HG03565 (cell line): ENCODE measurements at regions not wholly inside any gene's neighbourhood (a gene's known extent, or its start where the extent isn't known, plus 50 kb on each side); places are given as distances from the start of the nearest gene placed in this dataset.

Source experiments
- ATAC-seq: cut with Tn5 transposase; IDR thresholded peaks from one replicate; pipeline ENCODE4 v1.9.1; 2021; ENCODE audit warnings: mild to moderate bottlenecking, moderate library complexity; ENCODE audit not compliant: unreplicated experiment

DNA sequence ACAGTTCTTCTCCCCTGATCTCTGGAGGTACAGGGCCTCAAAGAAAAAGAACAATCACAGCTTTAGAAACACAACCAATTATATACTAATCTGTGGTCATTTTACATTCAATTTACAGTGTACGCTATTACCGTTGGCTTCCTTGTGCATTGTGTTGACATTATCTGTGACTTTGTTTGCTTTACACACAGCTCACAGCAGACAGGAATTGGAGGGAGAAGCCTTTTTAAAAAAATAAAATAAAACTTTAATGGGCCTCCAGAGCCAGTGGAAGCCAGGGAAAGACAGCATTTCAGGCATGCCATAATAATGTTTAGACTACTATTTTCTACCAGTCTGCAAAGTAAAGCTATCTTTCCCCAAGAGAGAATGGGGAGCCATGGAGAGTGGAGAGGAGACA, 179.0 kb upstream of the ADO start:
- no peak for ATAC-seq

- ATAC-seq: no peak
Observed at GRCh38 chr10:62626079-62626478, 178.4 kb upstream of the ADO start.

GRCh38 chr10:62626817-62627216, 177.7 kb upstream of the ADO start:
- no peak for ATAC-seq

- ATAC-seq: no peak
Observed at GRCh38 chr10:62627983-62628382, 176.5 kb upstream of the ADO start.

DNA sequence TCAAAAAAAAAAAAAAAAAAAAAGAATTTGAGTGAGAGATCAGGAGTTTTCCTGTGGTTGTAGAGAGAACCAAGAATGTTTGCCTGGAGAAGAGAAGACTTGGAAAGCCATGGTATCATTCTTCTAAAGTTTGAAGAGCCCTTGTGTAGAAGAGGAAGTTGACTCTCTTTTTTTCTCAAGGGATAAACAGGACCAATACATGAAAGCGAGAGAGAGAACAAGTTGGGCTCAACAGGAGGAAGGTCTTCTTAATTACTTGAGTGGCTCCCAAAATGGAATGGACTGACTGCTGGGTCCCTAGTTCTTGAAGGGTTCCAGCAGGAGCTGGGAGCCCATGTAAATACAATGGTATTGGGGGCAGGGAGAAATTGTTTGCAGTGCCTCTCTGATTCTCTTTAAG, 173.3 kb upstream of the ADO start:
- no peak for ATAC-seq

- peak; percentile 63 for ATAC-seq
Observed at GRCh38 chr10:62632071-62632809, 172.3 kb upstream of the ADO start.

- no peak for ATAC-seq
Observed at GRCh38 chr10:62633976-62634375, 170.5 kb upstream of the ADO start.

DNA sequence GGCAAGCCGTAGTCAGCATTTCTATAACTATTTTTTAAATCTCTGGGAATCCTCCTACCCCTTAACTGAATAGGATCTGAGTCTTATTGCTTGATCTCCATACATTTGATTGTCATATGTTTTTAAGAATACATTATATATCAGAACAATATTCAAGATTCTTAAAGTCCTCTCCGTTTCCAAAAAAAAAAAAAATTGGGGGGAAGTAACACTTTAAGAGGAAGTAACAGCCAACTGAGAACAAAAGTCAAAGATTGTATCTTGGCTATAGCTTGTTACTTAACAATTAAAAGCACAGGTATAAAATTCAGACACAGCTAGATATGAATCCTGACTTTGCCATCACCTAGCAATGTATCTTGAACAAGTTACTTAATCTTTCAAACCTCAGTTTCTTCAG, 169.9 kb upstream of the ADO start:
- no peak for ATAC-seq

DNA sequence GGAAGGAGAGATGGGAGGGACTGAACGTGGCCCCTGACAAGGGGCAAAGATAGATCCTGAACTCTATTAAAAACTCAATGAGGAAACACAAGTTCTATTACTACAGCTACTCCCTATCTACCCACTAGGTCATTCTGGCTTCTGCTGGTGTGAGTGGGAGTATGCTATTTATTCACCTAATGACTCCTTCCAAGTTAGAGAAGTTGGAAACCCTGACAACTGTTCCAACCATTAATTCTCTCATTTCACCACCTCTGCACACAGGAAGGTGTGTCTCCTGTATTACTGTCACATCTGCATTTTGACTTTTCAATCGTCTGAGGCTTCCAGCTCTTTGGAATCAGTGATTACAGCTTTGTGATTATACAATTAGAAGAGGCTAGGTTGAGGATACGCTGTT, 169.4 kb upstream of the ADO start:
- no peak for ATAC-seq

GRCh38 chr10:62636825-62637248, 167.7 kb upstream of the ADO start:
- no peak for ATAC-seq

GRCh38 chr10:62637249-62638061, 167.1 kb upstream of the ADO start:
- ATAC-seq: peak; percentile 45

GRCh38 chr10:62638062-62638477, 166.4 kb upstream of the ADO start:
- no peak for ATAC-seq

- no peak for ATAC-seq
Observed at GRCh38 chr10:62639144-62639543, 165.4 kb upstream of the ADO start.

- ATAC-seq: no peak
Observed at GRCh38 chr10:62640411-62640810, 164.1 kb upstream of the ADO start.

DNA sequence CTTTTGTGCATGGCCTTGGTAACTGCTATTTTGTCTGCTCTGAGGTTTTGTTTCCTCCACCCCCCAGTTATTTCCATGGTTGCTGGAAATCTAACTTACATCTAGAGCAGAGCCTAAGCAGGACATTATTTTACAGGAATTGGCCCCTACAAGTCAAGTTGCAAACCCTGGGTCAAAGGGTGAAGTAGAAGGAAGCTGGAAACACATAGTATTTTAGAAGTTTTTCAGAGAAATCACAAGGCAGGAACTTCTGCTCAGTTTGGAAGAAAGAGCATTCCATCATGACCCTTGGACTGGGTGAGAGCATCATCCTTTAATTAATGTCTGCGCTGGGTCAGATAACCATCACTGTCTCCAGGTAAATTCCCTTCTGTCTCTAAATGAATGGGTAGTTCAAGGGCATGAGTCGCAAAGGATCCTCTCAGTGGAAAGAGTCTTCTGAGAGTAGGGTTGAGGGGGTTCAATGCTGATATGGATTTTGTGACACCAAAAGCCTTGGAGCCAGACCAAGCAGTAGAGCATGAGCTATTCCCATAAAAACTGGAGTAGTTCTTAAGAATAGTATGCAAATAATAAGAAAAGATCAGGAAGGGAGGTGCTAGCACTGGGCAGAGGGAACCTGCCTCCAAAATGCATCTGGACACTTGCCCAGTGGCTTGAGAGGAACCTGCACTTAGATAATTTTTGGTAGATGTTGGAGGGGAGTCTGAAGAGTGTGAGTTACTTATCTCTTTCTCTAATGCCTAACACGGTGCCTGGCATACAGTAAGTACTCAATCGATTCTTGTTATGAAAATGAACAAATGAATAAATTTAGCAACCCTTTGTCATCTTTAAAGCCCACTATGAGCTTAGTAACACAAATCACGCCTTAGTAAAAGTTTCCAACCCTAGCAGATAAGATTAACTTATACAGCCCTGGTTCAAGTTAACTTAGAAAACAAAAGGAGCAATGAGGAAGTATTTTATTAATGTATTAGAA, 160.6 kb upstream of the ADO start:
- ATAC-seq: no peak

GRCh38 chr10:62647375-62648092, 157.0 kb upstream of the ADO start:
- no peak for ATAC-seq

DNA sequence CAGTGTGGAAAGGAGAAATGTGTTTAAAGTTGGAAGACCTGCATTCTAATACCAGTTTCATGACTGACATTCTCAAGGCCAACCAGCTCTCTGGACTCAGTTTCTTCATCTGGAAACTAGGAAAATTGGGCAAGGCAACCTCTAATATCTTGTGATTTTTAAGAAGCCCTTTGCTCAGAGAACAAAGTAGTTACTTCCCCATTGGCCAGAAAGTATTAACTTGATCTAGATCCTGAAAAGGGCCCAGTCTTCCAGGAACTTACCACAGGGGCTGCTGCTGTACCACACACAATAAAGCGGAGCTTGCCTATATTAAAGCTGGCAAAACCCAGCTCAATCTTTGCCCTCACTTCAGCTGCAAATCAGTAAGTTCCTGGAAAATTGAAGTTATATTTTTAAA, 155.6 kb upstream of the ADO start:
- no peak for ATAC-seq

DNA sequence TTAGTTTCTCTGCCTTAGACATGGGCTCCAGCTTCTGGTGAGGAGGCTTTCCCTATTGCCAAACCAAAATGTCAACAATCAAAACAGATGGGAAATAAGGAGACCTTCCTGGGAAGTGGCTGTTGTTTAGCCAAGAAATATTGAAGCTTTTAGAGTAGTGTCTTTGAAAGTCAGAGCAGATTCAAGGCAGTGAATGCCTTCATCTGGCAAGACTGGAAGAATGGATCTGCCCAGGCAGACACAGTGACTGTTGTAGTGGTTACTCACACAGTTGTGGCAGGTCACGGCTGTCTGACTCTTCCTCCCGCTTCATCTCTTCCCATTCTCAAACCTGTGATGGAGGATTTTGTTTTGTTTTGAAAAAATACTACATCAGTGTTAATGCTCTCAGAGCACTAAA, 154.1 kb upstream of the ADO start:
- ATAC-seq: no peak

DNA sequence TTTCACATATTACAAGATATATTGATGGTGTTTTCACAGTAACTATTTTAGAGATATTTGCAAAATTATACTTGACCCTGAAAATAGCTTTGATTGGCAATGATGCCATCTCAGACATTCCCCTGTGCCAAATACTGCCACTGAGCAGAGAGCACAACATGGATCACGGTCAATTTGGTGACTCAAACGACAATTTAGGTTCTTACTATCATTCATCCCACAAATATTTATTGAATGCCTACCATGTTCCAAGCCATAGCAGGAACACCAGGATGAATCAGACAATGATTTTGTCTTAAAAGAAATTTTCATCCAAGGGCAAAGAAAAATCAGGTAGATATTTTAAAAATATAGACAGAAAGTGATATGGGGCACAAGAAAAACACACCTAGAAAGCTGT, 153.2 kb upstream of the ADO start:
- ATAC-seq: no peak

DNA sequence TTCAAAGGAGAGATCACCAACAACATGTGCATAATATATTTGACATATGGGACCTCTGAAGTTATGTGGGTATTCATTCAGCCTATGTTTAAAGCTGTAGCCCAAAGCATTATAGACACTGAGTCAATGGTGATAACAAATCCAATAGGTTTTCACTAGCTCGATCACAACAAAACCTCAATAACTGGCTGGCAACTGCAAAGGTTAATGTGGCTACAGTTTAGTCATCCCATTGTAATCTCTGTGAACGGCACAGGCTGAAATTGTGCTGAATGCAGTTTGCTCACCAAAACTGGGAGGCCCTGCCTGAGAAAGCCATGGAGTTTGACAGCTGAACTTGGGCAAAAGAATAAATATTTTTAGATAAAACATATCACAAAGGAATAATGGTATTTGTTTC, 152.4 kb upstream of the ADO start:
- no peak for ATAC-seq

DNA sequence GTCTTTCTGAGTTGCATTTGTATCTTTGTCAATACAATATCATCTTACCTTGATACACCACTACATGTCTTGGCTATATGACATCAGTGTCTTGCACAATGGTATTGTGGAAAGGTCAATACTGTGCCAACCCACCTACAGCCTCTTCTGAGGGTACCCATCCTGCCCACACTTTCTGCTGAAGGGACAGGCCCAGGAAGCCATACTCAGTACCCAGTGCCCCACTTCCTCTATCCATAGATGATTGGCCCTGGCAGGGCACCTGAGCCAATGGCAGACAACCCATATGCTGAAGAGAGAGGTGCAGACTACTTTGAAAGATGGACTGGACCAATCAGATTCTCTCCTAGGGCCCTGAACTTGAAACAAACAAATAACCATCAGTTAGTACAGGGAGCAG, 152.0 kb upstream of the ADO start:
- ATAC-seq: no peak
